Loucy (cell line): ENCODE measurements at regions not wholly inside any gene's neighbourhood (a gene's known extent, or its start where the extent isn't known, plus 50 kb on each side); places are given as distances from the start of the nearest gene placed in this dataset.

ENCODE experiments used
- EZH2phosphoT487 ChIP-seq: fragments of 200-600 bp; IDR thresholded peaks from 2 replicates; pipeline ENCODE4 v1.6.1; 2018; ENCODE audit warnings: antibody characterized with exemption, mild to moderate bottlenecking, moderate library complexity, borderline replicate concordance
- TF ChIP-seq, protein P1 (sequence below): fragments of 200-600 bp; sonication (generic); conservative IDR thresholded peaks from 2 replicates; pipeline ENCODE4 v1.5.1; 2014; ENCODE audit warnings: mild to moderate bottlenecking, antibody characterized with exemption, low read length

GRCh38 chr10:106254071-106254470 is 910.4 kb downstream of the SORCS1 start:
- TF ChIP-seq, protein P1, sequence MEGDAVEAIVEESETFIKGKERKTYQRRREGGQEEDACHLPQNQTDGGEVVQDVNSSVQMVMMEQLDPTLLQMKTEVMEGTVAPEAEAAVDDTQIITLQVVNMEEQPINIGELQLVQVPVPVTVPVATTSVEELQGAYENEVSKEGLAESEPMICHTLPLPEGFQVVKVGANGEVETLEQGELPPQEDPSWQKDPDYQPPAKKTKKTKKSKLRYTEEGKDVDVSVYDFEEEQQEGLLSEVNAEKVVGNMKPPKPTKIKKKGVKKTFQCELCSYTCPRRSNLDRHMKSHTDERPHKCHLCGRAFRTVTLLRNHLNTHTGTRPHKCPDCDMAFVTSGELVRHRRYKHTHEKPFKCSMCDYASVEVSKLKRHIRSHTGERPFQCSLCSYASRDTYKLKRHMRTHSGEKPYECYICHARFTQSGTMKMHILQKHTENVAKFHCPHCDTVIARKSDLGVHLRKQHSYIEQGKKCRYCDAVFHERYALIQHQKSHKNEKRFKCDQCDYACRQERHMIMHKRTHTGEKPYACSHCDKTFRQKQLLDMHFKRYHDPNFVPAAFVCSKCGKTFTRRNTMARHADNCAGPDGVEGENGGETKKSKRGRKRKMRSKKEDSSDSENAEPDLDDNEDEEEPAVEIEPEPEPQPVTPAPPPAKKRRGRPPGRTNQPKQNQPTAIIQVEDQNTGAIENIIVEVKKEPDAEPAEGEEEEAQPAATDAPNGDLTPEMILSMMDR = no peak
- no peak for TF ChIP-seq EZH2phosphoT487
